BJ (cell line): ENCODE measurements at regions not wholly inside any gene's neighbourhood (a gene's known extent, or its start where the extent isn't known, plus 50 kb on each side); places are given as distances from the start of the nearest gene placed in this dataset.
A peak's percentile ranks its signal among the peaks of the same experiment; 100 is the strongest.

ENCODE experiments used
- CTCF ChIA-PET: fragments of 350-600 bp; formaldehyde crosslinking; extraction: SDS; loops from one replicate; lab custom pipeline; 2021; ENCODE audit warnings: antibody characterized with exemption, inconsistent platforms; lab: Yijun Ruan, JAX
- POLR2A ChIA-PET: fragments of 300-600 bp; sonication (Branson Sonifier 250); formaldehyde crosslinking; extraction: SDS; loops from one replicate; lab custom pipeline; 2021; ENCODE audit warnings: antibody characterized with exemption; lab: Charles Lee
- DNase-seq: peaks from one replicate; pipeline ENCODE4 v3.0.0-alpha.2; 2011; ENCODE audit warnings: low read depth
- H3K27me3 ChIP-seq: 2 replicates; pipeline ENCODE4 v1.6.0; 2011; ENCODE audit warnings: low read length; ENCODE audit not compliant: control insufficient read depth, insufficient read depth
- H3K36me3 ChIP-seq: 2 replicates; pipeline ENCODE4 v1.5.1; 2011; ENCODE audit warnings: low read length; ENCODE audit not compliant: control insufficient read depth, insufficient read depth
- H3K4me3 ChIP-seq: 2 replicates; pipeline ENCODE4 v1.5.1; 2011; ENCODE audit warnings: low read depth, mild to moderate bottlenecking, control low read depth, low read length
- CTCF ChIP-seq: IDR thresholded peaks from 2 replicates; pipeline ENCODE4 v1.5.1; 2011; ENCODE audit warnings: low read depth, mild to moderate bottlenecking, control low read depth, inconsistent platforms, low read length, moderate library complexity; ENCODE audit not compliant: insufficient read depth

- no peak for TF ChIP-seq CTCF
- Histone ChIP-seq H3K36me3 (no peaks in the 10 kb centered on the region), H3K27me3 (no peaks in the 10 kb centered on the region), H3K4me3 (no peak overlapping the region)
- CTCF ChIA-PET, result no interaction called here
- POLR2A ChIA-PET, result no interaction called here
- DNase-seq, result peak; percentile 9
Measured at GRCh38 chr16:72317446-72317845, 145.5 kb upstream of the PMFBP1 start.

GRCh38 chr16:72313903-72314302 is 141.9 kb upstream of the PMFBP1 start:
- H3K36me3 ChIP-seq, result no peaks in the 10 kb centered on the region
- DNase-seq, result no peak

GRCh38 chr16:72312828-72313227 is 140.9 kb upstream of the PMFBP1 start:
- CTCF ChIA-PET, result no interaction called here
- no peaks in the 10 kb centered on the region for H3K27me3 ChIP-seq
- no peak for TF ChIP-seq CTCF
- POLR2A ChIA-PET, result no interaction called here
- no peak overlapping the region for H3K4me3 ChIP-seq
- peak; percentile 33 for DNase-seq
- H3K36me3 ChIP-seq, result no peaks in the 10 kb centered on the region

More at GRCh38 chr16:72313903-72314302, 141.9 kb upstream of the PMFBP1 start:
- Histone ChIP-seq H3K27me3 (no peaks in the 10 kb centered on the region), H3K4me3 (no peak overlapping the region)
- ChIA-PET CTCF (no interaction called here), POLR2A (no interaction called here)
- no peak for TF ChIP-seq CTCF

GRCh38 chr16:72311426-72311825 is 139.5 kb upstream of the PMFBP1 start:
- DNase-seq, result no peak
- Histone ChIP-seq H3K27me3 (no peaks in the 10 kb centered on the region), H3K36me3 (no peaks in the 10 kb centered on the region), H3K4me3 (no peak overlapping the region)
- ChIA-PET POLR2A (no interaction called here), CTCF (interaction anchor here (0.7 to 1.2 kb wide), 2 partner anchors 59 to 69 kb away, joined by 3 to 4 read pairs; no protein-coding TSS in a partner anchor)
- TF ChIP-seq CTCF, result no peak

- TF ChIP-seq CTCF, result no peak
- Histone ChIP-seq H3K4me3 (no peak overlapping the region), H3K27me3 (no peaks in the 10 kb centered on the region), H3K36me3 (no peaks in the 10 kb centered on the region)
- POLR2A ChIA-PET, result no interaction called here
- DNase-seq, result no peak
- CTCF ChIA-PET, result no interaction called here
Measured at GRCh38 chr16:72309001-72309400, 137.0 kb upstream of the PMFBP1 start.
